ENCODE measurements at regions not wholly inside any gene's neighbourhood (a gene's known extent, or its start where the extent isn't known, plus 50 kb on each side); places are given as distances from the start of the nearest gene placed in this dataset.
"Not testable (repeated sequence)": the region's sequence is repeated elsewhere in the genome, so short reads cannot be mapped to it uniquely, and the experiment has no call there.

GRCh38 chrX:3872226-3872879, 158.9 kb upstream of the PRKX start:
- not testable (repeated sequence) for DNase-seq (ENCODE audit: low spot score in 2 of 2, unreplicated experiment in 2 of 2)

GRCh38 chrX:3867067-3867831, 153.8 kb upstream of the PRKX start:
- H3K27me3 Mint-ChIP-seq (ENCODE audit: low read depth); DNase-seq (ENCODE audit: low spot score in 2 of 2, unreplicated experiment in 2 of 2); H3K9me3 Mint-ChIP-seq; H3K27ac Mint-ChIP-seq; H3K4me1 Mint-ChIP-seq; H3K36me3 Mint-ChIP-seq; H3K4me3 Mint-ChIP-seq: not testable (repeated sequence)

More at GRCh38 chrX:3872226-3872879, 158.9 kb upstream of the PRKX start:
- H3K4me3 Mint-ChIP-seq; H3K4me1 Mint-ChIP-seq; H3K27ac Mint-ChIP-seq; H3K27me3 Mint-ChIP-seq (ENCODE audit: low read depth); H3K36me3 Mint-ChIP-seq; H3K9me3 Mint-ChIP-seq: not testable (repeated sequence)

GRCh38 chrX:3858332-3858731, 144.9 kb upstream of the PRKX start:
- not testable (repeated sequence) for H3K27me3 Mint-ChIP-seq (ENCODE audit: low read depth); DNase-seq (ENCODE audit: low spot score in 2 of 2, unreplicated experiment in 2 of 2); H3K36me3 Mint-ChIP-seq; H3K9me3 Mint-ChIP-seq; H3K4me3 Mint-ChIP-seq; H3K4me1 Mint-ChIP-seq; H3K27ac Mint-ChIP-seq

- not testable (repeated sequence) for H3K27me3 Mint-ChIP-seq (ENCODE audit: low read depth); H3K27ac Mint-ChIP-seq
These were observed 130.2 kb upstream of the PRKX start for GRCh38 chrX:3843522-3844145.

GRCh38 chrX:3842822-3843521, 129.5 kb upstream of the PRKX start:
- not testable (repeated sequence) for H3K27ac Mint-ChIP-seq; H3K27me3 Mint-ChIP-seq (ENCODE audit: low read depth); H3K36me3 Mint-ChIP-seq; DNase-seq (ENCODE audit: low spot score in 2 of 2, unreplicated experiment in 2 of 2); H3K9me3 Mint-ChIP-seq; H3K4me1 Mint-ChIP-seq
- peak overlapping the region; percentile 60 for H3K4me3 Mint-ChIP-seq

More at GRCh38 chrX:3843522-3844145, 130.2 kb upstream of the PRKX start:
- not testable (repeated sequence) for DNase-seq (ENCODE audit: low spot score in 2 of 2, unreplicated experiment in 2 of 2); H3K36me3 Mint-ChIP-seq; H3K9me3 Mint-ChIP-seq; H3K4me1 Mint-ChIP-seq; H3K4me3 Mint-ChIP-seq

GRCh38 chrX:3838754-3839153, 125.3 kb upstream of the PRKX start:
- not testable (repeated sequence) for H3K27me3 Mint-ChIP-seq (ENCODE audit: low read depth); H3K27ac Mint-ChIP-seq; DNase-seq (ENCODE audit: low spot score in 2 of 2, unreplicated experiment in 2 of 2); H3K4me3 Mint-ChIP-seq; H3K4me1 Mint-ChIP-seq; H3K9me3 Mint-ChIP-seq; H3K36me3 Mint-ChIP-seq

GRCh38 chrX:3837958-3838643, 124.7 kb upstream of the PRKX start:
- not testable (repeated sequence) for H3K9me3 Mint-ChIP-seq; H3K4me1 Mint-ChIP-seq; H3K36me3 Mint-ChIP-seq; H3K4me3 Mint-ChIP-seq; H3K27me3 Mint-ChIP-seq (ENCODE audit: low read depth); DNase-seq (ENCODE audit: low spot score in 2 of 2, unreplicated experiment in 2 of 2); H3K27ac Mint-ChIP-seq

GRCh38 chrX:3837211-3837610, 123.8 kb upstream of the PRKX start:
- H3K27ac Mint-ChIP-seq; DNase-seq (ENCODE audit: low spot score in 2 of 2, unreplicated experiment in 2 of 2); H3K4me1 Mint-ChIP-seq; H3K36me3 Mint-ChIP-seq; H3K4me3 Mint-ChIP-seq; H3K27me3 Mint-ChIP-seq (ENCODE audit: low read depth); H3K9me3 Mint-ChIP-seq: not testable (repeated sequence)

- not testable (repeated sequence) for H3K27me3 Mint-ChIP-seq (ENCODE audit: low read depth); H3K27ac Mint-ChIP-seq; H3K4me1 Mint-ChIP-seq; H3K4me3 Mint-ChIP-seq; DNase-seq (ENCODE audit: low spot score in 2 of 2, unreplicated experiment in 2 of 2); H3K36me3 Mint-ChIP-seq; H3K9me3 Mint-ChIP-seq
These were observed 120.5 kb upstream of the PRKX start for GRCh38 chrX:3833761-3834542.

- not testable (repeated sequence) for H3K27me3 Mint-ChIP-seq (ENCODE audit: low read depth); H3K36me3 Mint-ChIP-seq; H3K9me3 Mint-ChIP-seq; H3K27ac Mint-ChIP-seq; DNase-seq (ENCODE audit: low spot score in 2 of 2, unreplicated experiment in 2 of 2); H3K4me1 Mint-ChIP-seq; H3K4me3 Mint-ChIP-seq
These were observed 116.6 kb upstream of the PRKX start for GRCh38 chrX:3830020-3830419.

GRCh38 chrX:3829041-3829531, 115.6 kb upstream of the PRKX start:
- not testable (repeated sequence) for H3K4me3 Mint-ChIP-seq; H3K9me3 Mint-ChIP-seq; H3K27ac Mint-ChIP-seq; DNase-seq (ENCODE audit: low spot score in 2 of 2, unreplicated experiment in 2 of 2); H3K27me3 Mint-ChIP-seq (ENCODE audit: low read depth); H3K36me3 Mint-ChIP-seq; H3K4me1 Mint-ChIP-seq

- H3K4me1 Mint-ChIP-seq; H3K27me3 Mint-ChIP-seq (ENCODE audit: low read depth); H3K9me3 Mint-ChIP-seq; H3K27ac Mint-ChIP-seq; DNase-seq (ENCODE audit: low spot score in 2 of 2, unreplicated experiment in 2 of 2); H3K36me3 Mint-ChIP-seq; H3K4me3 Mint-ChIP-seq: not testable (repeated sequence)
These were observed 115.1 kb upstream of the PRKX start for GRCh38 chrX:3828378-3829040.
